ENCODE measurements at regions not wholly inside any gene's neighbourhood (a gene's known extent, or its start where the extent isn't known, plus 50 kb on each side); places are given as distances from the start of the nearest gene placed in this dataset.
A peak's percentile ranks its signal among the peaks of the same experiment; 100 is the strongest.

- no peak for DNase-seq (ENCODE audit: low spot score)
Measured at GRCh38 chr2:12314127-12314760, 402.5 kb upstream of the TRIB2 start.

- no peak for DNase-seq (ENCODE audit: low spot score)
Measured at GRCh38 chr2:12315224-12315623, 401.5 kb upstream of the TRIB2 start.

- no peak for DNase-seq (ENCODE audit: low spot score)
Measured at GRCh38 chr2:12316476-12316875, 400.3 kb upstream of the TRIB2 start.

GRCh38 chr2:12317286-12317685 is 399.4 kb upstream of the TRIB2 start:
- DNase-seq (ENCODE audit: low spot score): no peak

GRCh38 chr2:12317814-12318426 is 398.8 kb upstream of the TRIB2 start:
- DNase-seq (ENCODE audit: low spot score): peak; percentile 50

GRCh38 chr2:12318427-12319057 is 398.2 kb upstream of the TRIB2 start:
- DNase-seq (ENCODE audit: low spot score): peak; percentile 42

- DNase-seq (ENCODE audit: low spot score): no peak
Measured at GRCh38 chr2:12320027-12320734, 396.6 kb upstream of the TRIB2 start.

- peak; percentile 11 for DNase-seq (ENCODE audit: low spot score)
Measured at GRCh38 chr2:12320991-12321641, 395.6 kb upstream of the TRIB2 start.

- no peak for DNase-seq (ENCODE audit: low spot score)
Measured at GRCh38 chr2:12321886-12322285, 394.9 kb upstream of the TRIB2 start.

- peak; percentile 80 for DNase-seq (ENCODE audit: low spot score)
Measured at GRCh38 chr2:12325806-12326205, 390.9 kb upstream of the TRIB2 start.

GRCh38 chr2:12326449-12327190 is 390.1 kb upstream of the TRIB2 start:
- DNase-seq (ENCODE audit: low spot score): no peak

- DNase-seq (ENCODE audit: low spot score): no peak
Measured at GRCh38 chr2:12330916-12331315, 385.8 kb upstream of the TRIB2 start.

GRCh38 chr2:12331698-12332097 is 385.0 kb upstream of the TRIB2 start:
- no peak for DNase-seq (ENCODE audit: low spot score)

- DNase-seq (ENCODE audit: low spot score): no peak
Measured at GRCh38 chr2:12333293-12333692, 383.4 kb upstream of the TRIB2 start.

- DNase-seq (ENCODE audit: low spot score): peak; percentile 35
Measured at GRCh38 chr2:12334412-12334966, 382.2 kb upstream of the TRIB2 start.

GRCh38 chr2:12335131-12335530 is 381.6 kb upstream of the TRIB2 start:
- DNase-seq (ENCODE audit: low spot score): peak; percentile 37

- DNase-seq (ENCODE audit: low spot score): no peak
Measured at GRCh38 chr2:12335995-12336394, 380.7 kb upstream of the TRIB2 start.

- no peak for DNase-seq (ENCODE audit: low spot score)
Measured at GRCh38 chr2:12338946-12339697, 377.6 kb upstream of the TRIB2 start.

- no peak for DNase-seq (ENCODE audit: low spot score)
Measured at GRCh38 chr2:12340164-12340563, 376.6 kb upstream of the TRIB2 start.

GRCh38 chr2:12341215-12341614 is 375.5 kb upstream of the TRIB2 start:
- DNase-seq (ENCODE audit: low spot score): no peak
